GM21423 (cell line): ENCODE measurements at regions not wholly inside any gene's neighbourhood (a gene's known extent, or its start where the extent isn't known, plus 50 kb on each side); places are given as distances from the start of the nearest gene placed in this dataset.
"Not testable (repeated sequence)": the region's sequence is repeated elsewhere in the genome, so short reads cannot be mapped to it uniquely, and the experiment has no call there.

Experiments used
- ATAC-seq: cut with Tn5 transposase; IDR thresholded peaks from one replicate; pipeline ENCODE4 v1.9.1; 2021; ENCODE audit warnings: mild to moderate bottlenecking, moderate library complexity; ENCODE audit not compliant: unreplicated experiment

- no peak for ATAC-seq
Observed at GRCh38 chr16:52386694-52387093, 160.2 kb downstream of the TOX3 start.

- ATAC-seq, result no peak
Observed at GRCh38 chr16:52384378-52384777, 162.6 kb downstream of the TOX3 start.

GRCh38 chr16:52383640-52384292 lies 163.2 kb downstream of the TOX3 start:
- ATAC-seq, result no peak

- no peak for ATAC-seq
Observed at GRCh38 chr16:52383119-52383518, 163.8 kb downstream of the TOX3 start.

- ATAC-seq, result no peak
Observed at GRCh38 chr16:52379551-52379950, 167.4 kb downstream of the TOX3 start.

- no peak for ATAC-seq
Observed at GRCh38 chr16:52376676-52377280, 170.2 kb downstream of the TOX3 start.

GRCh38 chr16:52372313-52372712 lies 174.6 kb downstream of the TOX3 start:
- no peak for ATAC-seq

GRCh38 chr16:52368859-52369258 lies 178.1 kb downstream of the TOX3 start:
- no peak for ATAC-seq

- ATAC-seq, result no peak
Observed at GRCh38 chr16:52367821-52368220, 179.1 kb downstream of the TOX3 start.

- no peak for ATAC-seq
Observed at GRCh38 chr16:52366983-52367382, 180.0 kb downstream of the TOX3 start.

GRCh38 chr16:52364500-52364899 lies 182.4 kb downstream of the TOX3 start:
- ATAC-seq, result no peak

- no peak for ATAC-seq
Observed at GRCh38 chr16:52363082-52363481, 183.9 kb downstream of the TOX3 start.

- ATAC-seq, result no peak
Observed at GRCh38 chr16:52357711-52358110, 189.2 kb downstream of the TOX3 start.

- no peak for ATAC-seq
Observed at GRCh38 chr16:52353249-52353648, 193.7 kb downstream of the TOX3 start.

GRCh38 chr16:52351451-52351850 lies 195.5 kb downstream of the TOX3 start:
- ATAC-seq, result no peak

- no peak for ATAC-seq
Observed at GRCh38 chr16:52350031-52350642, 196.8 kb downstream of the TOX3 start.

- no peak for ATAC-seq
Observed at GRCh38 chr16:52346709-52347108, 200.2 kb downstream of the TOX3 start.

- ATAC-seq, result not testable (repeated sequence)
Observed at GRCh38 chr16:52333673-52334072, 213.3 kb downstream of the TOX3 start.

GRCh38 chr16:52320930-52321439 lies 226.0 kb downstream of the TOX3 start:
- no peak for ATAC-seq

GRCh38 chr16:52318302-52319009 lies 228.5 kb downstream of the TOX3 start:
- no peak for ATAC-seq

- ATAC-seq, result no peak
Observed at GRCh38 chr16:52316241-52316640, 230.7 kb downstream of the TOX3 start.

GRCh38 chr16:52312716-52313115 lies 234.2 kb downstream of the TOX3 start:
- ATAC-seq, result no peak
